ENCODE measurements at regions not wholly inside any gene's neighbourhood (a gene's known extent, or its start where the extent isn't known, plus 50 kb on each side); places are given as distances from the start of the nearest gene placed in this dataset.

- Histone ChIP-seq H3K4me2 (no peak overlapping the region), H3K9me3 (ENCODE audit: low read depth) (no peaks in the 10 kb centered on the region), H2AFZ (no peak overlapping the region), H3K27me3 (no peaks in the 10 kb centered on the region), H3K36me3 (replicated peaks; ENCODE audit: insufficient read depth, low read depth) (no peaks in the 10 kb centered on the region), H4K20me1 (ENCODE audit: insufficient read depth, poor library complexity, severe bottlenecking) (no peaks in the 10 kb centered on the region), H3K4me3 (no peak overlapping the region), H3K27ac (no peak overlapping the region), H3K4me1 (ENCODE audit: insufficient read depth) (peaks cover 6% of the 10 kb centered on the region), H3K79me2 (no peaks in the 10 kb centered on the region), H3K9me2 (replicated peaks; ENCODE audit: insufficient read depth) (no peaks in the 10 kb centered on the region)
- DNase-seq (ENCODE audit: low spot score): peak; percentile 11
- 69% methylated on average over 5 of the region's 5 CpGs for WGBS (ENCODE audit: low lambda C conversion rate, missing lambda C conversion rate)
- TF ChIP-seq EZH2phosphoT487 (IDR thresholded peaks at IDR 0.05; ENCODE audit: low read depth, severe bottlenecking, unreplicated experiment) (no peak), EZH2 (IDR thresholded peaks at IDR 0.05; ENCODE audit: borderline replicate concordance) (no peak)
- TF ChIP-seq, protein P1, sequence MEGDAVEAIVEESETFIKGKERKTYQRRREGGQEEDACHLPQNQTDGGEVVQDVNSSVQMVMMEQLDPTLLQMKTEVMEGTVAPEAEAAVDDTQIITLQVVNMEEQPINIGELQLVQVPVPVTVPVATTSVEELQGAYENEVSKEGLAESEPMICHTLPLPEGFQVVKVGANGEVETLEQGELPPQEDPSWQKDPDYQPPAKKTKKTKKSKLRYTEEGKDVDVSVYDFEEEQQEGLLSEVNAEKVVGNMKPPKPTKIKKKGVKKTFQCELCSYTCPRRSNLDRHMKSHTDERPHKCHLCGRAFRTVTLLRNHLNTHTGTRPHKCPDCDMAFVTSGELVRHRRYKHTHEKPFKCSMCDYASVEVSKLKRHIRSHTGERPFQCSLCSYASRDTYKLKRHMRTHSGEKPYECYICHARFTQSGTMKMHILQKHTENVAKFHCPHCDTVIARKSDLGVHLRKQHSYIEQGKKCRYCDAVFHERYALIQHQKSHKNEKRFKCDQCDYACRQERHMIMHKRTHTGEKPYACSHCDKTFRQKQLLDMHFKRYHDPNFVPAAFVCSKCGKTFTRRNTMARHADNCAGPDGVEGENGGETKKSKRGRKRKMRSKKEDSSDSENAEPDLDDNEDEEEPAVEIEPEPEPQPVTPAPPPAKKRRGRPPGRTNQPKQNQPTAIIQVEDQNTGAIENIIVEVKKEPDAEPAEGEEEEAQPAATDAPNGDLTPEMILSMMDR (IDR thresholded peaks at IDR 0.05; ENCODE audit: poor library complexity): no peak
These were observed 186.8 kb downstream of the BTG1 start for GRCh38 chr12:91958816-91959215.

- peak overlapping the region; percentile 8 for H3K27ac ChIP-seq
- H3K27me3 ChIP-seq: no peaks in the 10 kb centered on the region
- TF ChIP-seq EZH2 (IDR thresholded peaks at IDR 0.05; ENCODE audit: borderline replicate concordance) (no peak), EZH2phosphoT487 (IDR thresholded peaks at IDR 0.05; ENCODE audit: low read depth, severe bottlenecking, unreplicated experiment) (no peak)
- TF ChIP-seq, protein P1 (IDR thresholded peaks at IDR 0.05; ENCODE audit: poor library complexity): no peak
- H3K4me3 ChIP-seq: no peak overlapping the region
- WGBS (ENCODE audit: low lambda C conversion rate, missing lambda C conversion rate): 73% methylated on average over 3 of the region's 3 CpGs
- H3K9me2 ChIP-seq (replicated peaks; ENCODE audit: insufficient read depth): no peaks in the 10 kb centered on the region
- no peaks in the 10 kb centered on the region for H3K9me3 ChIP-seq (ENCODE audit: low read depth)
- DNase-seq (ENCODE audit: low spot score): no peak
- H3K4me2 ChIP-seq: no peak overlapping the region
- H3K79me2 ChIP-seq: no peaks in the 10 kb centered on the region
- no peaks in the 10 kb centered on the region for H3K36me3 ChIP-seq (replicated peaks; ENCODE audit: insufficient read depth, low read depth)
- no peaks in the 10 kb centered on the region for H4K20me1 ChIP-seq (ENCODE audit: insufficient read depth, poor library complexity, severe bottlenecking)
- H2AFZ ChIP-seq: no peak overlapping the region
- H3K4me1 ChIP-seq (ENCODE audit: insufficient read depth): peaks cover 21% of the 10 kb centered on the region
These were observed 190.9 kb downstream of the BTG1 start for GRCh38 chr12:91954747-91955146.

DNA sequence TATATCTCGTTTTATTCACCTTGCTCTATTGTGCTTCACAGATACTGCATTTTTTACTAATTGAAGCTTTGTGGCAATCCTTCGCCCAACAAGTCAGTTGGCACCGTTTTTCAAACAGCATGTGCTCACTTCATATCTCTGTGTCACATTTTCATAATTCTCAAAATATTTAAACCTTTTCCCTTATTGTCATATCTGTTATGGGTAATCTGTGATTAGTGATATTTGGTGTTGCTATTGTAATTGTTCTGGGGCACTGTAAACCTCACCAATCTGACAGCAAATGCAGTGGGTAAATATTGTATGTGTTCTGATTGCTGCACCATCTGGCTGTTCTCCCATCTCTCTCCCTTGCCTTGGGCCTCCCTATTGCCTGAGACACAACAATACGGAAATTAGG is 191.3 kb downstream of the BTG1 start:
- Histone ChIP-seq H3K79me2 (no peaks in the 10 kb centered on the region), H3K4me3 (no peak overlapping the region), H3K9me3 (ENCODE audit: low read depth) (no peaks in the 10 kb centered on the region), H3K4me2 (no peak overlapping the region), H3K4me1 (ENCODE audit: insufficient read depth) (peaks cover 21% of the 10 kb centered on the region), H4K20me1 (ENCODE audit: insufficient read depth, poor library complexity, severe bottlenecking) (no peaks in the 10 kb centered on the region), H3K27me3 (no peaks in the 10 kb centered on the region), H2AFZ (no peak overlapping the region), H3K9me2 (replicated peaks; ENCODE audit: insufficient read depth) (no peaks in the 10 kb centered on the region), H3K27ac (peak overlapping the region; percentile 8), H3K36me3 (replicated peaks; ENCODE audit: insufficient read depth, low read depth) (no peaks in the 10 kb centered on the region)
- no peak for DNase-seq (ENCODE audit: low spot score)
- WGBS (ENCODE audit: low lambda C conversion rate, missing lambda C conversion rate): 63% methylated on average over 4 of the region's 4 CpGs
- no peak for TF ChIP-seq EZH2phosphoT487 (IDR thresholded peaks at IDR 0.05; ENCODE audit: low read depth, severe bottlenecking, unreplicated experiment)
- TF ChIP-seq EZH2 (IDR thresholded peaks at IDR 0.05; ENCODE audit: borderline replicate concordance): no peak
- TF ChIP-seq, protein P1 (IDR thresholded peaks at IDR 0.05; ENCODE audit: poor library complexity): no peak

GRCh38 chr12:91952916-91953315 is 192.7 kb downstream of the BTG1 start:
- no peak overlapping the region for H2AFZ ChIP-seq
- peaks cover 21% of the 10 kb centered on the region for H3K4me1 ChIP-seq (ENCODE audit: insufficient read depth)
- no peaks in the 10 kb centered on the region for H3K27me3 ChIP-seq
- no peaks in the 10 kb centered on the region for H3K36me3 ChIP-seq (replicated peaks; ENCODE audit: insufficient read depth, low read depth)
- no peak overlapping the region for H3K4me3 ChIP-seq
- DNase-seq (ENCODE audit: low spot score): peak; percentile 8
- H3K9me3 ChIP-seq (ENCODE audit: low read depth): no peaks in the 10 kb centered on the region
- H4K20me1 ChIP-seq (ENCODE audit: insufficient read depth, poor library complexity, severe bottlenecking): no peaks in the 10 kb centered on the region
- no peaks in the 10 kb centered on the region for H3K9me2 ChIP-seq (replicated peaks; ENCODE audit: insufficient read depth)
- H3K79me2 ChIP-seq: no peaks in the 10 kb centered on the region
- no peak overlapping the region for H3K27ac ChIP-seq
- no peak for TF ChIP-seq EZH2phosphoT487 (IDR thresholded peaks at IDR 0.05; ENCODE audit: low read depth, severe bottlenecking, unreplicated experiment)
- TF ChIP-seq EZH2 (IDR thresholded peaks at IDR 0.05; ENCODE audit: borderline replicate concordance): no peak
- TF ChIP-seq, protein P1 (IDR thresholded peaks at IDR 0.05; ENCODE audit: poor library complexity): no peak
- H3K4me2 ChIP-seq: no peak overlapping the region

Data from hepatocyte (in vitro differentiated cells).